ENCODE measurements at regions not wholly inside any gene's neighbourhood (a gene's known extent, or its start where the extent isn't known, plus 50 kb on each side); places are given as distances from the start of the nearest gene placed in this dataset.

DNA sequence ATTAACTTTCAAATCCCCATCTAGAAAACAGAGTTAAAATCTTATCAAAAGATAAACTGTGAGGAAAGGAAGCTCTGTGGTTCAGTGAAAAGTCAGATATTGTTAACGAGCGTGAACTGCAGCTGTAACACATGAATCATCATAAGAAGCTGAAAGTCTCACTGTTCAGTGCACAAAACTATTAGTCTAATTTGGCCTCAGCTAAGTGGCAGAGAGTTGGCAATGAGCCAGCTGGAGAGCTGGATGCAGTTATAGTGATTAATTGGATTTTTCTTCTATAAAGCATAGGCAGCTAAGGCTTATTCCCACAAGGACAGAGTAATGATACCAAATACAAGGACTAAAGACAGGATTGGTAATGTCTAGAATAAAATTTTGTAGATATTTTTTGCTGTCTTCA, 101.1 kb upstream of the ABCB5 start:
- no peak for TF ChIP-seq EZH2 (IDR thresholded peaks at IDR 0.05; ENCODE audit: borderline replicate concordance)
- TF ChIP-seq, protein P1, sequence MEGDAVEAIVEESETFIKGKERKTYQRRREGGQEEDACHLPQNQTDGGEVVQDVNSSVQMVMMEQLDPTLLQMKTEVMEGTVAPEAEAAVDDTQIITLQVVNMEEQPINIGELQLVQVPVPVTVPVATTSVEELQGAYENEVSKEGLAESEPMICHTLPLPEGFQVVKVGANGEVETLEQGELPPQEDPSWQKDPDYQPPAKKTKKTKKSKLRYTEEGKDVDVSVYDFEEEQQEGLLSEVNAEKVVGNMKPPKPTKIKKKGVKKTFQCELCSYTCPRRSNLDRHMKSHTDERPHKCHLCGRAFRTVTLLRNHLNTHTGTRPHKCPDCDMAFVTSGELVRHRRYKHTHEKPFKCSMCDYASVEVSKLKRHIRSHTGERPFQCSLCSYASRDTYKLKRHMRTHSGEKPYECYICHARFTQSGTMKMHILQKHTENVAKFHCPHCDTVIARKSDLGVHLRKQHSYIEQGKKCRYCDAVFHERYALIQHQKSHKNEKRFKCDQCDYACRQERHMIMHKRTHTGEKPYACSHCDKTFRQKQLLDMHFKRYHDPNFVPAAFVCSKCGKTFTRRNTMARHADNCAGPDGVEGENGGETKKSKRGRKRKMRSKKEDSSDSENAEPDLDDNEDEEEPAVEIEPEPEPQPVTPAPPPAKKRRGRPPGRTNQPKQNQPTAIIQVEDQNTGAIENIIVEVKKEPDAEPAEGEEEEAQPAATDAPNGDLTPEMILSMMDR (IDR thresholded peaks at IDR 0.05; ENCODE audit: poor library complexity): no peak

Data from hepatocyte (in vitro differentiated cells).